ENCODE measurements at regions not wholly inside any gene's neighbourhood (a gene's known extent, or its start where the extent isn't known, plus 50 kb on each side); places are given as distances from the start of the nearest gene placed in this dataset.
A peak's percentile ranks its signal among the peaks of the same experiment; 100 is the strongest.

DNA sequence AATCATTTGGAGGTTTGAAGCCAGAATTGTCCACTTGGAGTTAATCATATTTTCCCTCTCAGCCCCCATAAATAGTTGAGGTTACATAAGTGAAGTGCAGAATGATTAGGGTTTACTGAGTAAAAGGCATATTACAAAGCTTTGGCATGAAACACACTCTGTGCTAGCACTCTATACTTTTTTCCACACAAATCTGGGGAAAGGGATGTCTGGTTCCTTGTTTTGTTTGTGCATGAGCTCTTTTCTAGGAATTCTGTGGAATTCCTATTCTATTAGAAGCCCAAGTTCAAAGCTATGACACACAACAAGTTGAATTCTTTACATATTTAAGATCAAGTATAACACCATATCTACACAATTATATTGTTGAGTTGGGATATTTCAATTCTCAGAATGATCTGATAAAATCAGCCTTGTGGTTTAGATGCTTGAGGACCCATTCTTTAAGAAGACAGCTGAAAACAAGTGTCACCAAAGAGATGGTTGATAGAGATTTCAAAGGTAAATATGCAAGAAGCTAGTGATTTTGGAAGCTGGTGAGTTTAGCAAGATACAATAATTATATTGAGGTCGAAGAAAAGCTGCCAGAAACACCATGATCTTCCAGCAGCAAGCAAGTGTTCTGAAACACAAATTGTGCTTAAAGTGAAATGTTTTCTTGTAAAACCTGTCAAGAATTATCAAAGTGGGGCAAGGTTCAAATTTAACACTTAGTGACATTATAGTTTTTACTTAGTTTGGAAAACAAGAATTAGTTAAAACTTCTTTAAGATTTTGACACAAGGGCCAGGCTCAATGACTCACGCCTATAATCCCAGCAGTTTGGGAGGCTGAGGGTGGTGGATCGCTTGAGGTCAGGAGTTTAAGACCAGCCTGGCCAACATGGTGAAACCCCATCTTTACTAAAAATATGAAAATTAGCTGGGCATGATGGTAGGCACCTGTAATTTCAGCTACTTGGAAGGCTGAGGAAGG is 122.6 kb downstream of the INHBA start:
- peak; percentile 93 for DNase-seq (ENCODE audit: low read depth)

DNA sequence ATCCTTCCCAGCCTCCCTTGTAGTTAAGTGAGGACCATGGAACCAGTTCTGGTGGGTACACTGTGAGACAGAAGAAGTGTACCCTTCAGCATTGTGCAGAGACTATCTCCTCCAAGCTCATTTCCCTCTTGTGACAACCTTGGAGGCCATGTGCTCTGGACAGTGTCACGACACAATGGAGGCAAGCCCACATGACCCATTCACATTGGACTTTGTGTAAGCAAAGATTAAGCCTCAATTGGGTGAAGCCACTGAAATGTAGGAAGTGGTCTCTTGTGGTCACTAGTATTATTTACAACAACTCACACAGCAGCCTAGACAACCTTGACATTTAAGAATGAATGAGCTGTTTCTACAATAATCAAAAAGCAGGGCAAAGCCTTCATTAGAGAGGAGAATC is 124.2 kb downstream of the INHBA start:
- DNase-seq (ENCODE audit: low read depth): peak; percentile 10

DNA sequence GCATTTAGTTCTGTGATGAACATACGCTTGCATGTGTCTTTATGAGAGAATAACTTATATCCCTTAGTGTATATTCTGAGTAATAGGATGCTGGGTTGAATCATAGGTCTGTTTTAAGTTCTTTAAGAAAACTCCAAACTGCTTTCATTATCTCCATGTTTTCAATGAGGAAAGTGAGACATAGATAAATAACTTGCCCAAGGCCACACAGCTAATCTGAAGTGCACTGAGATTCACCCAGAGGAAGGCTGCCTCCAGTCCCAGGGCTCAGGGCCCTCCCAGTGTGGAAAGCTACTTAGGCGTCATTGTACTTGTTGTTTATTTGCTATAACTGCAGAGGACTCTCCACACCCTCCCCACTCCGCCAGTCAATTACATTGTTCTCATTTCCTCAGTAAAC is 126.7 kb downstream of the INHBA start:
- DNase-seq (ENCODE audit: low read depth): no peak

DNA sequence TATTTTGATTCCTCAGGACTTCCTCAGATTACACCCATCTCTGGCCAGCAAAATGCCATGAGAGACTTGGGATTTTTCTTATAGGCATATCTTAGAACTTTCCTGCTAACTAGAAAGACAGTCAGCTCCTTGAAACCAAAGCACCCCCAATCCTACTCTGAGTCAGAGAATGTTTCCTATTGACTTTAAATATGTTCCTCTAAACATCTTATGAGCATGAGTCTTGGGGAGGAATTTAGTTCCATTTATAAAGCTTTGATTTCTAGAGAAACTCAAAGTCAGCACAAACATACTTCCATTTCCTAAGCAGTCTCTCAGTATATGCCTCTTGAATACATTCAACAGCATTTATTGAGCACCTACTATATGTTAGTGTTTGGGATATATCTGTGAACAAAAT is 128.5 kb downstream of the INHBA start:
- DNase-seq (ENCODE audit: low read depth): peak; percentile 11

DNA sequence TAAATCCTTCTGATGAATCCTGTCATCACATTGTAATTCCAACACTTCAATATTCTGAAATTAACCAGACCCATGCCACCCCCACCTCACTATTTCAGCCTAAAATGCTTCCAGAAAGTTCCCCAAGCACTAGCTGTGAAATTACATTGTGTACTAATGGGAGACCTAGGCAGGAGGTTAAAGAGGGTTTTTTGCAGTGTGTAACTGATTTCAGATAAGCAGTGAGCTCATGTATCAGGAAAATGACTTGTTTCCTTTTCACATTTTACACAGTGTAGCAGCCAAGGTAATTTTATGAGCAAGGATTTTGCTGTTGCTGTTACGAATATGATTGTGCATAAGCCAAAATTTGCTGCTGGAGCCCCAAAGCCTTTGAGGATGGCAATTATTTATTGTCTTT is 129.0 kb downstream of the INHBA start:
- no peak for DNase-seq (ENCODE audit: low read depth)

DNA sequence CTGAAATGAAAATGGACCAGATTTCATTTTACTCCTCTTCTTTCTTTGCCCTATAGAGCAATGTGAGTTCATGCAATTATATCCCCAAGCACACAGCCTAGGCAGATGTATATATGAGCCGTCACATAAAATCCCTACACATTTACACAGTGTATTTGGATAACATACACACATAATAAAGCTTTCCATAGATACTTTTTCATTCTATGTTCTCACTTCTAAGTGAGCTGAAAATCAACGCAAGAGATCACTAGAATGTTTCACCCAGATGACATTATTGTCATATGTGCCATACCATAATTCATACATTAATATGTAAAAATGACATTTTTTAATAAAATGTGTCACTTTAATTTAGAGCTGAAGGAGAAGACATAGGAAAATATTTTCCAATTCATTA is 129.4 kb downstream of the INHBA start:
- DNase-seq (ENCODE audit: low read depth): no peak

DNA sequence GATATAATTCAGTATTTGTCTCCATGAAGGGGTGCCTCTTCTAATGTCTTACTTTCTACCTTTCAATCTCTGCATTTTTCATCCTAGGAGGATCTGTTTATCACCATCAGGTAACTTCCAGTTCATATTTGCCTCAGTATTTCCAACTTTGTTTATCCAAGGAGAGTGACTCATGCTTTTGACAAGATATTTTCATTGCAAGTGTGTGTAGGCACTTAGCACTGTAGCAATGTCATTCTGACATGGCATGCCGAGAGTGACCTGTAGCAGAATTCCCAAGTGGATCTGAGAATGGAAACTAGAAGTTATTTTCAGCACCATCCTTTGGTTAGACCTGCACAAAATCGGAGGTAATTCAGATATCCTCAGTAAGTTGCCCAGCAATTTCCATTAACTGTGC is 129.9 kb downstream of the INHBA start:
- DNase-seq (ENCODE audit: low read depth): peak; percentile 48

DNA sequence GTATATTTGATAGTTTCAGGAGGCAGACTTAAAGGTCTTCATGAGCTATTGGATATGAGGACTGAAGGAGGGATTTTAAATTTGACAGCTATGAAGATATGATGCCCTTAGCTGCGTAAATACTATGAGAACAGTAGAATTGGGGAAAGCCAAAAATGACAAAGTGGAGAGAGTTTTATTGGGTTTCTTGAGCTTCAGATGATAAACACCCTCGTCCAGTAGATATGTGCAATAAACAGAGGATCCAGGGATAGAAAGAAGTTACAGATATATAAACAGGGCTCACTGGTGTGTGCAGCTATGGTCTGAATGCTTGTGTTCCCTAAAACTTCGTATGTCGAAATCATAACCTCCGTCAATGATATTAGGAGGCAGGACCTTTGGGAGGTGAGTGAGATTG is 131.3 kb downstream of the INHBA start:
- no peak for DNase-seq (ENCODE audit: low read depth)

DNA sequence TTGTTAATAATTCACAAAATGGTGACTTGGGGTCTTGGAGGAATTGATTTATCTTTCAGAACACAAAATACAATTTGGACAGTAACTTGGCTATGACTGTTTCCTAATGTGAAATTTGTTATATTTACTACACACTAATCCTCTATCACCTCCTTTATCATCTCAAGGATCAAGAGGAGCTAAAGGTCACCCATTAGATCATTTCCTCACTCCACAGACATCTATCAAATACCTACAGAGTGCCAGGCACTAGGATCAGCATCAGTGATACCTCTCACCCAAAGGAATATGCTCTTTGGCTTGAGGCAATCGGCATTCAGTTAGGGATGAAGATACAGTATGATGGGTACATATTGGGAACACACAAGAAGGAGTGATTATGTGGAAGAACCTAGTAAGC is 132.1 kb downstream of the INHBA start:
- no peak for DNase-seq (ENCODE audit: low read depth)

DNA sequence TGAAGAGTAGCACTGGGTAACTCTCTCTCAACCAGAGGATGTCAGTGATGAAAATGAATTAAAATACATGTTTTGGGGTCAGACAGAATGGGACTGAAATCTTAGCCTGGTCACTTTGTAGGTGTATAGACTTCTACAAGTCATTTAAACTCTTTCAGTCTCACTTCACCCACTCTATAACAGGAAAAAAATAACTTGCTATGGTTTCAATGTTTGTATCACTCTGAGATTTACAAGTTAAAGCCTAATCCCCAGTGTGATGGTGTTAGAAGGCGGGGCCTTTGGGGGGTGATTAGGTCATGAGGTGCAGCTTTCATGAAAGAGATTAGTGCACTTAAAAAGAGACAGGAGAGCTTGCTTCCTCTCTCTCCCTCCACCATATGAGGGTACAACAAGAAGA is 134.8 kb downstream of the INHBA start:
- no peak for DNase-seq (ENCODE audit: low read depth)

DNA sequence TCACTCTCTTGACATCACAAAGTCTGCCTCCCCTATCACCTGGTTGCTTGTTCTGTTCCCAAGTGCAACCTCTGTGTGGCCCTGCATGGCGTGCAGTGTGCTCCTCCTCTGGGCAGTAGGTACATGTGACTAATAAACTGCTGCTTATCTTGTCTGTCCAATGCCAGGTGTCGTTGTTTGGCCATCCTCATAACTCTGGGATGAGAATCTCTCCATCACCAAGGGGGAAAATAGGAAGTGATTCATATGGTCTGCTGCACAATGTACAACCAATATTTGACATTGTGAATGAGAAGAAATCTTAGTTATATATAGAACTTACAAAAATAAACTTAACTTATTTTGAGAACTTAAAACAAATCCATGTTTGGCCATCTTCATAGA is 135.2 kb downstream of the INHBA start:
- peak; percentile 71 for DNase-seq (ENCODE audit: low read depth)

DNA sequence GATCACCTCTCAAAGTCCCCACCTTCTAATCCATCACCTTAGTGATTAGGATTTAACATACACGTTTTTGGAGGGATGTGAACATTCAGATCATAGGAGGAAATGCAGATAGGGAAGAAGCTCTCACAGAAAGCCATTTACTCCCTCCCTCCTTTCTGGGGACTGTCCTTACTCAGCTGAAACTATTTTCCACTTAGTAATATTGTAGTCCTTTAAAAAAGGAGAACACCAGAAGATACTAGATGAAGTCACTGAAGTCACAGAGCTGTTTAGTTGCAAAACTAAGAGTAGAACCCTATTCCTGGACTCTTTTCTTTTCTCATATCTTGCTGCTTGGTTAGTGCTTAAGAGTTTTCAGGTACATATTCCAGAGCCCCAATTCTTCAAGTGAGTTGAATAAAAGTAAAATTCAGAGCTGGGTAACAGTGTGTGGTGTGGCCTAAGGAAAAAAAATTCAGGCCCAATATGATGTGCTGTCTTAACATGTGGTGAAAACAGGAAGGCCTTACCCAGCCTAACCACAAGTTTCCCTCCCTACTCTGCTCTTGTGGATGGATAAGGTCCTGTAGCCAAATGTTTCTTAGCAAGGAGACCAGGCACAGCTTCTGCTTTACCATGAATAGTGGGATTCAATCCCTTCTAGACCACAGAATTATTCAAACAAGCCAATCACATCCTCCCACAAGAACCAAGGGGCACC is 135.7 kb downstream of the INHBA start:
- DNase-seq (ENCODE audit: low read depth): peak; percentile 56

DNA sequence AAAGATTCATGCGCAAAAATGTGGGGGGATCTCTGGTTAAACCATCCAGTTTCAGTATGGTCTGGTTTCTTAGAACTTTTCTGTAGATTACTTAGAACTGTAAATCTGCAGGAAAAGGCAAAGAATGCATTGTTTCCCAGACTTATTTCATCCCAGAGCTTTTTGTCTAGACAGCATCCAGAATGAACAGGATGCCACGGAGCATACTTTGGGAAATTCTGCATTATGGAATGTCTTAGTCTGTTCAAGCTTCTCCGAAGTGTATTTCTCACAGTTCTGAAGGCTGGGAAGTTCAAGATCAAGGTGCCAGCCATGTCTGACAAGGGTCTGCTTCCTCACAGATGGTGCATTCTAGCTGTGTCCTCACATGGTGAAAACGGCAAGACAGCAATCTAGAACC is 136.3 kb downstream of the INHBA start:
- no peak for DNase-seq (ENCODE audit: low read depth)

DNA sequence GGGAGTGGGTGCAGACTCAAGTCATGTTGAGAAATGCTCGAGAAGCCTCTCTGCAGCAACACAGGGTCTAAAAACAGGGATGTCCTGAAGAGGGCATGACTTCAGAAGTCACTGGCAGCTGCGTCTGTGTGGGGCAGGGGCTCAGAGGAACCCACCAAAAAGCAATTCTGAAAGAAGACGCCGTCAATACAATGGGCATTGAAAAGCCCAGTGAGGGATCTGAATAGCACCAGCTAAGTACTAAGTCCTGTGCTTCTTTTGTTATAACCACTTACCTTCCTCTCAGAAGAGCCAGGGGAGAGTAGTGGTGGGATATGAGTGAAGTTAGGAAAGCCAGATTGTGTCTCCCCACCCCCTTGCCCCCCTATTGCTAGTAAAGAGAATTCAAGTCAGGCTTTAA is 137.2 kb downstream of the INHBA start:
- DNase-seq (ENCODE audit: low read depth): no peak

DNA sequence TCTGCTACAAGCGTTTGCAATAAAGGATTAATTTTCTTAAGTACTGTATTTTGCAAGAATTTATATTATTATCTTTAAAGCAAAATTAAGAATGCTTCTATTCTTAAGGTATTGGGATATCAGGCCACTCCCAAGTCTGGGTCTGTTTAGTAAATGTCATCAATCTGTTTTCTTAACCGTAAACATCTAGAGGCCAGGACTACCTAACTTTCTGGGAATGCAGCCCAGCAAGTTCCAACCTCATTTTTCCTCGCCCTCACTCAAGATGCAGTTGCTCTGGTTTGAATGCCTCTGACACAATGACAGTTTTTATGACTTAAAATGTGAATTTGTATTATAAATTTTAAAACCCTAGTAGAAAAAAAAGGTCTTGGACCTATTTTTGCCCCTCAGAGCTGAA is 143.5 kb downstream of the INHBA start:
- DNase-seq (ENCODE audit: low read depth): no peak

DNA sequence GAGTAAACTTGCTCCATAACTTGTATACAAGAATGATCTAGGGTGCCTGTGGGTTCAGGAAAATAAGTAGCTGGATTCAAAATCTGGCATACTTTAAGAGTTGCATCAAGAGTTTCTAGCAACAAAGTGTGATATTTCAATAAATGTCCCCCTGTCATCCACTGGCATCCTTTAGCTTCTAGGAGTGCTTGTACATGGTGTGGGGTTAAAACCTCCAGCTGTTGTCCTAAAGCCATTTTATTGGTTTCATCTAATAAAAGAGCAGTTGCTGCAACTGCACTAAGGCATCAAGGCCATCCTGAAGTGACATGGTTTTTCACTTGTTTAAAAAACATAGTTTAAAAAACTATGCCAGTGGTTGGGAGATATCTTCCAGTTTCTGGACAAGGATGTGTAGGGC is 148.4 kb downstream of the INHBA start:
- no peak for DNase-seq (ENCODE audit: low read depth)

DNA sequence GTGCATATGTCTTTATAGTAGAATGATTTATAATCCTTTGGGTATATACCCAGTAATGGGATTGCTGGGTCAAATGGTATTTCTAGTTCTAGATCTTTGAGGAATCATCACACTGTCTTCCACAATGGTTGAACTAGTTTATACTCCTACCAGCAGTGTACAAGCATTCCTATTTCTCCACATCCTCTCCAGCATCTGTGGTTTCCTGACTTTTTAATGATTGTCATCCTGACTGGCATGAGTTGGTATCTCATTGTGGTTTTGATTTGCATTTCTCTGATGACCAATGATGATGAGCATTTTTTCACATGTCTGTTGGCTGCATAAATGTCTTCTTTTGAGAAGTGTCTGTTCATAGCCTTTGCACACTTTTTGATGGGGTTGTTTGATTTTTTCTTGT is 152.8 kb downstream of the INHBA start:
- peak; percentile 77 for DNase-seq (ENCODE audit: low read depth)

DNA sequence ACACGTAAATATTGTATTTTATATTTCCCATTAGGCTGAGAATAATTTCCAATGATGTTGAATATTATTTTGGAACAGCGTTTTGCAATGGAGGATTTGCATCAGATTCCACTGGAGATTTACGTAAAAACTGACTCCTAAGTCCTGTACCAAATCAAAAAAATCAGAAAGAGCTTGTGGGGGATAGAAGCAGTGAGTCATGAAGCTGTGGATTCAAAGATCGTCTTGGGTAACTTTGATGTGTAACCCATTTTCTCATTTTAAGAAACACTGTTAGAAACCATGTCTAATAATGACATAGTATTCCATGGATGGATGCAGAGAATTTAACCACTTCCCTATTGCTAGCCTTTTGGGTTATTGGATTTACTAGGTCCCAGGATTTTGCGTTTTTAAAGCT is 158.6 kb downstream of the INHBA start:
- peak; percentile 23 for DNase-seq (ENCODE audit: low read depth)

DNA sequence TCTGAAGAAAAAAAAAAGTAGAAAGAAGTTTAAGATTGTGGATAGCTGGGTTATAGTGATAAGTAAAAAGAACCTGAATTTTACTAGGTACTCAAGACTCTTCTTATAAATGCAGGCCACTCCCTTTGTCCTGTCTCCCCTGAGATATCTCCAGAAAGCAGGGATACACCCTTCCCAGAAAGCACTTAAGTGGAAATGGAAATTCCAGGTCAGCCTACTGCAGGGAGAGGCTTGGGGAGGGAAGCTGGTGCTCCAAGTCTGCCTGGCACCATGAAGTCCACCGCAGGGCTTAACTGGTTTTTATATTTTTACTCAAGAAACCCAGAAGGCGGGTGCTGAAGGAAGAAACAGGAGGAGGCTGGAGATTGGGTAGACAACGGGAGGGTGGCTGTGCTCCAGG is 162.3 kb downstream of the INHBA start:
- no peak for DNase-seq (ENCODE audit: low read depth)

DNA sequence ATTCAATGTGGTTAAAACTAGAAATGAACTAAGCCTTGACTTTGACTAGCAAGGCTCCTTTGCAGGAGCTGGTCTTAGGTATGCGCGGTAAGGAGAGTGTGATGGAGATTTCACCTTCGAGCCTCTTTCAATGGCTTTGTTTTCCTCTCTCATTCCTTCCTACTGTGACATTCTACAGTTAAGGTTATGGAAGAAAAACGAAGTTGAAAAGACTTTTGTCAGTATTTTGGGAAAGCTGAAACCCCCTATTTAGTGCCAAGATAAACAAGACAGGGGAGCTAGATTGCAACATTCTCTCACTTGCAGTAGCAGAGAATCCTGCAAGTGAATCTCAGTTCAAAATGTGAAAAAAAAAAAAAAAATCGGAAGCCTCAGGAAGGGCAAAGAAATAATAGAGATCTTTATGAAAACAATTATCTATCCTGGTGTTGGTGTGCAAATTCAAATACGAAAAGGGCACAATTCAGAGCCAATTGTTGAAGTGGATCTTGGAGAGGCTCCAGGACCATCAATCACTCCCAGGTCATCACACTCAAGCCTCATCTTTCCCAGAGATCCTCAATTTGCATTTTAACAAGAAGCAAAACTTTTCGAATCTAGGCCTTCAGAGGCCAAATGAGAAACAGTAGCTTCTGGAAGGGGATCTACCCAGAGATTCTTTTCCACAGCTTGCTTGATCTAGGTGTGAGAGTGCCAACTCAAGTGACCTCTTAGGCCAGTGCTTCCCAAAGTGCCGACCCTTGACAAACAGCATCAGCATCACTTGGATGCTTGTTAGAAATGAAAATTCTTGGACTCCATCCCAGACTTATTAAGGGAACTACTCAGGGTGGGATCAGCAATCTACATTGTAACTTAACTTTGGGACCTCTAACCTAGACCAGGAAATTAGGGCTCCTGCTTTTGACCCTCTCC is 163.8 kb downstream of the INHBA start:
- no peak for DNase-seq (ENCODE audit: low read depth)

DNA sequence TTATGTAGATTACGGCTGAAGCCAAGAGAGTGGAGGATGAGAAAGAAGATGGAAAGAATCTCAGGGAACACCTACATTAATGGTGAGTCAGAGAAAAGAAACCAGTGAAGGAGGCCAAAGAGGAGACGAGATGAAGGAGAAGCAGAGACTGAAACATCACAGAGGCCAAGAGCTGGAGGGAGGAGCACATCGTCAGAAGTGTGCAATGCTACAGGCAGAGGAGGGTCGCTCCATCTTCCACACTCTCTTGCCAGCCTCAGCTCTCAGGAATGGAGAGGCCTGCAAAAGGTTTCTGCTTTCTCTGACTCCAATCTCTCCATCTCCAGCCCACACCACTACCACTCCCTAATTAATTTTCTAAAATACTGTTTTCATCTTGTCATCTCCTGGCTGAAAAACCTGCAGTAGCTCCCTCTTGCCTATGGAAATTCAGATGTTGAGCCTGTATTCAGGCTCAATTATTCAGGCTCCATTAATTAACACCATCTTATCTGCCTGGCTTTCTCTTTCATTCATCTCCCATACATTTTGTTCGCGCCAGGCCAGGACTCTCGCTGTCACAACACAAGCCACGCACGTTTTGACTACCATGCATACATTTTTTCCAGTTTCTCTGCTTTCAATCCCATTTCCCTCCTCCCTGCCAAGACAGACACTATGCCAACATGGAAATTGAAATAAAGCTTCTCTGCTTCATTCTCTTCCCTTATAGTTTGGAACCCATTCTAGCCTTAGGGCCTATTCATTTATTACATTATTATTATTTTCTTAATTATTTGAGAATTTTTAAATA is 165.8 kb downstream of the INHBA start:
- DNase-seq (ENCODE audit: low read depth): no peak

Measured in HT1080 (cell line).